Right renal pelvis (tissue), 4 donors: ENCODE measurements at regions not wholly inside any gene's neighbourhood (a gene's known extent, or its start where the extent isn't known, plus 50 kb on each side); places are given as distances from the start of the nearest gene placed in this dataset.

Source experiments
- DNase-seq, 4 donors: peaks; one replicate each; pipeline ENCODE4 v3.0.0-alpha.2; 2013; ENCODE audit warnings: low read depth in 4 of 4, low spot score in 3 of 4, missing footprints in 1 of 4

GRCh38 chr6:45830441-45831139, 185.1 kb downstream of the CLIC5 start:
- DNase-seq: no peak

DNA sequence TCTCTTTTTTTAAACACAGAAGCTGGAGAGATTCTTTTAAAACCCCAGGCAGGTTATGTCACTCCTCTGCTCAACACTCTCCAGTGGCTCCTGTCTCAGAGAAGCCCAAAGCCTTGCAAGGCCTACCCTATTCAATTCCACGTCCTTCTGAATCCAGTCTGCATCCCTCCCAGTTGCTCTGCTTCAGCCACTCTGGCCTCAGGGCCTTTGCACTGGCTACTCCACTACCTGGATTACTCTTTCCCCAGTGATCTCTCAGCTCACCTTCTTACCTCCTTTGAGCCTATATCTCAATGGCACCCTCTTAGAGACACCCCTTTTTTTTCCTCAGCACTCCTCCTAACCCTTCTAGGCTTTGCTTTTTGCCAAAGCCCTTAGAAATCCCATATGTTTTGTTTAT, 185.8 kb downstream of the CLIC5 start:
- no peak for DNase-seq

- no peak for DNase-seq
Observed at GRCh38 chr6:45827952-45828530, 187.6 kb downstream of the CLIC5 start.

DNA sequence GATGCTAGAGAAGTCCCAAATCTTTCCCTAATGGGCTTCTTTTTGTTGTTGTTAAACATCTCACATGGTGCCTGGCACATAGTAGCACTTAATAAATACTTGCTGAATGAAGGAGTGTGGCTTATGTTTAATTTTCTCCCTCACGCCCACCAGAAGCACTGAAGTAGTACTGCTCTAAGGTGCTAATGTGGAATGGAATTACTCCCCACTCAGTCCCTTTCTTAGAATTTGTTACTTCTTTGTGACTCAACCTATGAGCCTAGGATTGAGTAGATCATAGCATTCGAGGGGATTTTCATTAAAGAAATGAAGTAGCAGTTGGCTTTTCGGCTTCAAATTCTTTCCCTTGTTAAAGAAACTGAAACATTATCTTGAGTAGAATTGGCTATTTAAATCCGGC, 192.8 kb downstream of the CLIC5 start:
- no peak for DNase-seq

- no peak for DNase-seq
Observed at GRCh38 chr6:45822246-45822812, 193.3 kb downstream of the CLIC5 start.

DNA sequence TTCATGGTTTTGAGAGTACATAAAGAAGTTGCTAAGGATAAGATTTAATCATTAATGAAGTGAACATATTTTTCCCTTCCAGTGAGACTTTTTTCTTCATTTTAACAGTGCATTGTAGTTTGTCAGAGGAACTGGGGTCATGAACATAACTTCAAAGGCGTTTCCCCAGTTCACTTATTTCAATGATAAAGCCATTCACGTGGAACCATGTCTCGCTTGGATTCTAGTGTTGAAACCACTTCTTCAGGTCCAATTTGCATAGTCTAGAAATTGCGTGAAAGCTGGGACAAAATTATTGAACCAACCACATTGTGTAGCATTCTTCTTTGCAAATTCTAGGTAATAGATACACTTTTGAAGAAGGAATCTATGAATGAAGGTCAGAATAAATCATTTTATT, 197.0 kb downstream of the CLIC5 start:
- DNase-seq: no peak

DNA sequence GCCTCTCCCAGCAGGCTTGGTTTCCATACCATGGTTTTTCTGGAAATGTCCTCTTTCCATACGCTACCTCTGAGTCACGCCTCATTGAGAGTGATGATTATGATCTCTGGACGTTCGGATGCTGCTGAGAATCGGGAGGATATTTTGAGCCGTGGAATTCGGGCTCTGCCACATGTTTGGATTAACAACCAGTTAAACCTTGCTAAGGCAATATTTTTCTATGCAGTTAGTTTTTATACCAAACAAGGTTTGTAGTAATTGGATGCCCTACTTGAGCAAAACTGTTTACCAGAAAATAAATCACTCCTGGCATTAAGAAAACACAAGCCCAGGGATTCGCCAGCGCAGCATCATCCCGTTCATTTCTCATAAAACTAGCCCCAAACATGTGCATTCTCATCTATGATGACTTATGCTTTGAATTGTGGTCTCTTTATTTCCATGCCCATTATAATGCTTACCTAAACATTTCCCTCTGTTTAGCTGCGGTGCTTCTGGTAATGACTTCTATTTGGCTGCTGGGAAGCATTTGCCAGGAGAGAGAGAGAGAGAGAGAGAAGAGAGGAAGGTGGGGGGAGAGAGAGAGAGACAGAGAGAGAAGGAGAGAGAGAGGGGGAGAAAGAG, 198.9 kb downstream of the CLIC5 start:
- DNase-seq: peak in 1 of 4 donors; percentile 33

GRCh38 chr6:45815466-45816125, 200.1 kb downstream of the CLIC5 start:
- DNase-seq: no peak

- DNase-seq: no peak
Observed at GRCh38 chr6:45814772-45815171, 200.9 kb downstream of the CLIC5 start.

- no peak for DNase-seq
Observed at GRCh38 chr6:45813943-45814342, 201.7 kb downstream of the CLIC5 start.

DNA sequence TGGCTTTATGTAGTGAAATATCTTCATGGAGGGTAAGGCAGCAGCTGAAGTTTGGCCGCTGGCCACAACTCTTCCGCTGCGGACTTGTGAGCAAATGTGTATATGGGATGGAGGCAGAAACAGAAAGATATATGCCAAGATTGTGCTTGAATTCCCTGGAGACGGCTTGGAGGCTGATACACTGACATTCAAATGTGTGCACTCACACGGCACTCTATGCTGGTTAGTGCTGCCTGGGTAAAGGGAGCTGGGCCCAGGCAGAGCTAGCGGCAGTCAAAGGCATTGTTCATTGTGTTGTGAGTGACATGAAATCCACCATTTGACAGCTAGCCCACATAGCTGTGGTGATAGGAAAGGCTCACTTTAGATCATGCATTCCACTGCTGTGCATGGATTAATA, 202.7 kb downstream of the CLIC5 start:
- DNase-seq: no peak

DNA sequence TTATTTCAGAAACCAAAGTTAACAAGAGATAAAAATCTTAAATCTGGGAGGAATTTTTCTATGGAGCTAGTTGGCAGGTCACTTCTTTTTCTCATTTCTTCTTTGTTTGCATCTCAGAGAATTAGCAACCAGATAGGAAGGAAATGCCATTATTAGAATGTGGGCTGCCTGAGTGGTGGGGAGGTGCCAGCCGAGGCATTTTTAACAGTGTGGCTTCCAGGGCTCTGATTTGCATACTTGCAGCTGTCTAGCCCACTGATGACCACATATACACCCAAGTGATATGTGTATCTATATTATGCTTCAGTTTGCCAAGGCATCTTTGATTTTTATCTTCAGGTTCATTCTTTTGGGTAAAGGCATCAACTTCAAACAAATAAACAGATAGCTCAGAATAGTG, 206.7 kb downstream of the CLIC5 start:
- no peak for DNase-seq

- DNase-seq: no peak
Observed at GRCh38 chr6:45808042-45808645, 207.5 kb downstream of the CLIC5 start.

GRCh38 chr6:45807311-45808041, 208.2 kb downstream of the CLIC5 start:
- DNase-seq: no peak

- DNase-seq: no peak
Observed at GRCh38 chr6:45806172-45806571, 209.5 kb downstream of the CLIC5 start.

- DNase-seq: no peak
Observed at GRCh38 chr6:45803071-45803470, 212.6 kb downstream of the CLIC5 start.

DNA sequence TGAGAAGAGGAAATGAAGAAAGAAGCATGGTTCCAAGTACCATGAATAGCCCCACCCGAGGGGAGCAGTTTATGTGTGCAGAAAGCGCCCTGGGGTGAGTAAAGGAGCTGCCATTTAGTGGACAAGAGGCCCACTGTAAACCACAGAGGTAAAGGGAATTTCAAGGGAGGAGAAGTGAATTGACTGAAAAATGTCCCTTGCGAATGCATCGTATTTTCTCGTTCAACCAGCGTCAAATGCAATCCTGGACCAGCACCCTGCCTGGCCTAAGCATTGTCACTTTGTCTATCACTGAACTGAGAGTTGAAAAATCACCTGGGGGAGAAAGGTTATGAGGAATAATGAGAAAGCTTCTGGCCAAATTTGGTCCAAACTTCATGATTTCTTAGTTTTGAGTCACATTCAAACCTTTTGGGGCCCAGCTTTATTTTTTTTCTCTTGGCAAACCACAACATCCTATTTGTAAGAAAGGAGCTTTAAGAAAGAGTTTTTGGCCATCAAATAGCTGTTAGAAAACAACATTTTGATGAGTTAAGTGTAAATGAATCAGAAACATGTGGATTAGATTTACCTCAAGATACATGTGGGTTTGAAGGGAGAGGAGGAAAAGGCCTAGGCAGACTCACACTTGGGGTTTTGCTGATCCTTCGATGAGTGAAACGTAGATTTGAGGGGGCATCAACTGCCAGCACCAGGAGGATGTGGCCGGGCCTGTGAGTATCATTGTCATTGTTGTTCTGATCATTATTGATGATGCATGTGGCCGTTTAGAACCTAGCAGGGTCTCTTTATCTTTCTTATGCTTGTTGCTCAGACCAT, 214.0 kb downstream of the CLIC5 start:
- DNase-seq: no peak

DNA sequence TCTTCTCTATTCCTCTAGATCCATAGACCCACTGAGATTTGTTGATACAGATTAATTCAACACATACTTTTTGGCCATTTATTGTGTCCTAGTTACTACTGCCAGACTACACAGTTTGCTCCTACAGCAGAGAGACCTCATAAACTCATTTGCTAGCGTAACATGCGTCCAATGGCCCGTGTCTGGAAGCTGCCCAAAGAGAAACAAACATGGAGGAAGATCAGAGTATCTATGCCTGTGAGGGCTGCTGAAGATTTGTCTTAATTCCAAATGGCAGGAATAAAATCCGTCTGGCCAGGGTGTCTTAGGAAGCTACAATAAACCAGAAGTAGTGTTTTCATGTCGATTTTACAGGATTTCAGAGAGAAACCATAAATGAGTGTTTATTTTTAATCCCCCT, 214.7 kb downstream of the CLIC5 start:
- DNase-seq: no peak

DNA sequence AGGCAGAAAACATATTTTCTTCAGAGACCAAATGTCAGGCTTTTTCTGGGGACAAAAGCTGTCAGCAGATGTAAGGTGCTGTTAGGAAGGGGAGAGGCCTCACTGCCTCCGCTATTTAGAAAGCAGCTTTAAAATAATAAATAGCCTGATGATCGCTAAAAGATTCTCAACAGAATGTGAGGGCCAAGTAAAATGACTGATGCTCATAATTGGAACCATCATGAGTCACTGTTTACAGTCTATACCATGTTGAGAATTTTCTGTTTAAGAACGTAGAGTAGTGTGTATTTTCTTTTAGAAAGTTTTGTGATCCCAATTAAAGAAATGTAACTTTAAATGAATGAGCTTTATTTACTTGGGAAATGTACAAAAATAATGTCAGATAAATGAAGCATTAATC, 220.0 kb downstream of the CLIC5 start:
- DNase-seq: no peak
